ENCODE measurements at regions not wholly inside any gene's neighbourhood (a gene's known extent, or its start where the extent isn't known, plus 50 kb on each side); places are given as distances from the start of the nearest gene placed in this dataset.

DNA sequence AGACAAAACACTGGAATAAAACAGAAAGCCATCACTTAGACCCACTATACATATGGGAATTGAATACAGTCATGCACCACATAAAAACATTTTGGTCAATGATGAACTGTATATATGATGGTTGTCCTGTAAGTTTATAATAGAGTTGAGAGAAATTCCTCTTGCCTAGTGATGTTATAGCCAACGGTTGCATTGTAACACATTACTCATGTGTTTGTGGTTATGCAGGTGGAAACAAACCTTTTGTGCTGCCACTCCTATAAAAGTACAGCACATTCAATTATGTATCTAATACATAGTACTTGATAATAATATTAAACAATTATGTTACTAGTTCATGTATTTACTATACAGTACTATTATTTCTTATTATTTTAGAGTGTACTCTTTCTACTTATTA is 381.2 kb upstream of the MBL2 start:
- Histone ChIP-seq H2BK15ac (ENCODE audit: low read depth, low read length) (no peak overlapping the region), H4K8ac (replicated peaks; ENCODE audit: insufficient read length, low read depth, low read length) (no peak overlapping the region), H3K9me3 (ENCODE audit: control insufficient read depth, low read depth, low read length) (no peaks in the 10 kb centered on the region), H4K91ac (ENCODE audit: insufficient read length, low read depth, low read length) (no peak overlapping the region), H4K5ac (ENCODE audit: insufficient read length, low read depth, low read length) (no peak overlapping the region), H3K56ac (ENCODE audit: insufficient read length, low read depth, low read length) (no peak overlapping the region), H3K9ac (ENCODE audit: extremely low read depth, insufficient read length, low read length) (no peak overlapping the region), H3K23me2 (ENCODE audit: insufficient read length, low read depth, low read length, poor library complexity, severe bottlenecking) (no peaks in the 10 kb centered on the region), H3K79me2 (ENCODE audit: insufficient read depth, low read length) (no peaks in the 10 kb centered on the region), H3K4ac (ENCODE audit: low read depth, low read length) (no peak overlapping the region), H2AK5ac (ENCODE audit: insufficient read length, low read length) (no peak overlapping the region), H3K27ac (ENCODE audit: insufficient read length, low read depth, low read length) (no peak overlapping the region), H3K4me2 (ENCODE audit: insufficient read depth, insufficient read length, low read length) (no peak overlapping the region), H2BK120ac (ENCODE audit: low read depth, low read length, poor library complexity, severe bottlenecking) (no peak overlapping the region), H3K14ac (ENCODE audit: insufficient read depth, low read length) (no peak overlapping the region), H3T11ph (ENCODE audit: low read length) (no peak overlapping the region), H4K20me1 (ENCODE audit: control insufficient read depth, insufficient read depth, insufficient read length) (no peaks in the 10 kb centered on the region), H3K79me1 (ENCODE audit: insufficient read depth, low read depth, low read length, poor library complexity, severe bottlenecking) (no peaks in the 10 kb centered on the region), H3K4me1 (ENCODE audit: insufficient read depth, low read length) (no peaks in the 10 kb centered on the region), H3K27me3 (ENCODE audit: insufficient read depth, low read length) (peaks cover 11% of the 10 kb centered on the region; the same call in 1 of the 2 replicates), H2BK20ac (ENCODE audit: low read depth, low read length, poor library complexity, severe bottlenecking) (no peak overlapping the region), H3K18ac (ENCODE audit: insufficient read length, low read depth, low read length) (no peak overlapping the region), H2AFZ (ENCODE audit: low read length) (no peak overlapping the region), H3K23ac (ENCODE audit: insufficient read length, low read depth, low read length) (no peak overlapping the region), H2BK12ac (ENCODE audit: insufficient read length, low read depth, low read length) (no peak overlapping the region), H2BK5ac (ENCODE audit: insufficient read length, low read length) (no peak overlapping the region)
- Mint-ChIP-seq H3K4me1 (peaks cover 13 to 18% of the 10 kb centered on the region in 2 experiments), H3K4me3 (no peak overlapping the region), H3K36me3 (ENCODE audit: insufficient read depth in 1 of 3, low read depth in 3 of 3) (peaks cover 3 to 21% (median 9%) of the 10 kb centered on the region in 3 experiments), H3K9me3 (peaks cover 15 to 20% of the 10 kb centered on the region in 2 experiments), H3K27me3 (ENCODE audit: low read depth) (peaks cover 14% of the 10 kb centered on the region), H3K27ac (no peak overlapping the region)
- TF ChIP-seq, protein P1, sequence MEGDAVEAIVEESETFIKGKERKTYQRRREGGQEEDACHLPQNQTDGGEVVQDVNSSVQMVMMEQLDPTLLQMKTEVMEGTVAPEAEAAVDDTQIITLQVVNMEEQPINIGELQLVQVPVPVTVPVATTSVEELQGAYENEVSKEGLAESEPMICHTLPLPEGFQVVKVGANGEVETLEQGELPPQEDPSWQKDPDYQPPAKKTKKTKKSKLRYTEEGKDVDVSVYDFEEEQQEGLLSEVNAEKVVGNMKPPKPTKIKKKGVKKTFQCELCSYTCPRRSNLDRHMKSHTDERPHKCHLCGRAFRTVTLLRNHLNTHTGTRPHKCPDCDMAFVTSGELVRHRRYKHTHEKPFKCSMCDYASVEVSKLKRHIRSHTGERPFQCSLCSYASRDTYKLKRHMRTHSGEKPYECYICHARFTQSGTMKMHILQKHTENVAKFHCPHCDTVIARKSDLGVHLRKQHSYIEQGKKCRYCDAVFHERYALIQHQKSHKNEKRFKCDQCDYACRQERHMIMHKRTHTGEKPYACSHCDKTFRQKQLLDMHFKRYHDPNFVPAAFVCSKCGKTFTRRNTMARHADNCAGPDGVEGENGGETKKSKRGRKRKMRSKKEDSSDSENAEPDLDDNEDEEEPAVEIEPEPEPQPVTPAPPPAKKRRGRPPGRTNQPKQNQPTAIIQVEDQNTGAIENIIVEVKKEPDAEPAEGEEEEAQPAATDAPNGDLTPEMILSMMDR (conservative IDR thresholded peaks at IDR 0.05) = no peak
- no CpG with 5 or more reads among the region's 1 CpG for WGBS (ENCODE audit: extremely low coverage, insufficient read length, low lambda C conversion rate)
- DNase-seq = no peak
